ENCODE measurements at regions not wholly inside any gene's neighbourhood (a gene's known extent, or its start where the extent isn't known, plus 50 kb on each side); places are given as distances from the start of the nearest gene placed in this dataset.

GRCh38 chr4:151481813-151482212, 72.8 kb downstream of the FHIP1A start:
- TF ChIP-seq CEBPB (IDR thresholded peaks at IDR 0.05; ENCODE audit: low read depth) (no peak), SIN3A (IDR thresholded peaks at IDR 0.05; ENCODE audit: low read depth) (no peak), ZFX (IDR thresholded peaks at IDR 0.05) (no peak), JUND (IDR thresholded peaks at IDR 0.05) (no peak), POLR2A (IDR thresholded peaks at IDR 0.05; ENCODE audit: borderline replicate concordance, extremely low read depth, insufficient read depth, insufficient read length) (no peak), FOSL1 (IDR thresholded peaks at IDR 0.05; ENCODE audit: low read depth) (no peak), SRF (IDR thresholded peaks at IDR 0.05; ENCODE audit: low read depth) (no peak), EZH2phosphoT487 (IDR thresholded peaks at IDR 0.05; ENCODE audit: borderline replicate concordance) (no peak), YY1 (IDR thresholded peaks at IDR 0.05; ENCODE audit: extremely low read depth, insufficient replicate concordance, low read depth, low read length) (no peak), ELF1 (IDR thresholded peaks at IDR 0.05; ENCODE audit: borderline replicate concordance, low read depth) (no peak), ATF3 (IDR thresholded peaks at IDR 0.05) (no peak), POLR2AphosphoS5 (IDR thresholded peaks at IDR 0.05; ENCODE audit: low read depth, low read length) (no peak), EZH2 (IDR thresholded peaks at IDR 0.05) (no peak), REST (IDR thresholded peaks at IDR 0.05; ENCODE audit: low read depth) (no peak), SP1 (IDR thresholded peaks at IDR 0.05; ENCODE audit: low read depth) (no peak), MAX (IDR thresholded peaks at IDR 0.05) (no peak), TCF7L2 (IDR thresholded peaks at IDR 0.05; ENCODE audit: borderline replicate concordance, extremely low read depth, insufficient read depth, insufficient read length) (no peak), CBX3 (IDR thresholded peaks at IDR 0.05; ENCODE audit: low read depth) (no peak)
- TF ChIP-seq, protein P1, sequence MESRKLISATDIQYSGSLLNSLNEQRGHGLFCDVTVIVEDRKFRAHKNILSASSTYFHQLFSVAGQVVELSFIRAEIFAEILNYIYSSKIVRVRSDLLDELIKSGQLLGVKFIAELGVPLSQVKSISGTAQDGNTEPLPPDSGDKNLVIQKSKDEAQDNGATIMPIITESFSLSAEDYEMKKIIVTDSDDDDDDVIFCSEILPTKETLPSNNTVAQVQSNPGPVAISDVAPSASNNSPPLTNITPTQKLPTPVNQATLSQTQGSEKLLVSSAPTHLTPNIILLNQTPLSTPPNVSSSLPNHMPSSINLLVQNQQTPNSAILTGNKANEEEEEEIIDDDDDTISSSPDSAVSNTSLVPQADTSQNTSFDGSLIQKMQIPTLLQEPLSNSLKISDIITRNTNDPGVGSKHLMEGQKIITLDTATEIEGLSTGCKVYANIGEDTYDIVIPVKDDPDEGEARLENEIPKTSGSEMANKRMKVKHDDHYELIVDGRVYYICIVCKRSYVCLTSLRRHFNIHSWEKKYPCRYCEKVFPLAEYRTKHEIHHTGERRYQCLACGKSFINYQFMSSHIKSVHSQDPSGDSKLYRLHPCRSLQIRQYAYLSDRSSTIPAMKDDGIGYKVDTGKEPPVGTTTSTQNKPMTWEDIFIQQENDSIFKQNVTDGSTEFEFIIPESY (IDR thresholded peaks at IDR 0.05; ENCODE audit: extremely low read depth, insufficient replicate concordance, low read length), result no peak
- H4K20me1 ChIP-seq (ENCODE audit: insufficient read depth), result no peaks in the 10 kb centered on the region
- peaks cover 16 to 26% of the 10 kb centered on the region in 2 experiments for H3K4me1 ChIP-seq (ENCODE audit: control insufficient read depth in 1 of 2, insufficient read depth in 2 of 2, low read length in 2 of 2)
- H3K9me3 ChIP-seq (ENCODE audit: control insufficient read depth in 1 of 2, insufficient read depth in 1 of 2, low read depth in 1 of 2, low read length in 2 of 2), result no peaks in the 10 kb centered on the region
- CTCF ChIA-PET, result no interaction called here
- intact Hi-C loops (cut with micrococcal nuclease), result no loop called here
- H3K27me3 ChIP-seq (ENCODE audit: insufficient read depth, low read length), result no peaks in the 10 kb centered on the region
- no TSS peak for BruUV-seq (replicated peaks)
- RAD21 ChIA-PET (ENCODE audit: low non-redundant PET in 1 of 2, low total read pairs in 2 of 2, uncharacterized antibody in 2 of 2, unreplicated experiment in 2 of 2), result no interaction called here
- DNase-seq (ENCODE audit: low read depth, low spot score) (no peak), ATAC-seq (no peak)
- no peak overlapping the region for H2AFZ ChIP-seq (ENCODE audit: low read depth, low read length, poor library complexity, severe bottlenecking)
- H3K4me2 ChIP-seq (ENCODE audit: low read length), result no peak overlapping the region
- H3K27ac ChIP-seq (ENCODE audit: low read depth, low read length), result no peak overlapping the region
- POLR2A ChIA-PET, result no interaction called here
- no peak overlapping the region for H3K4me3 ChIP-seq (replicated peaks in 1 of 2; ENCODE audit: low read depth in 1 of 2, low read length in 2 of 2)
- H3K79me2 ChIP-seq (ENCODE audit: insufficient read depth, low read length), result no peaks in the 10 kb centered on the region
- H3K9me2 ChIP-seq (ENCODE audit: insufficient read depth), result no peaks in the 10 kb centered on the region
- no peaks in the 10 kb centered on the region for H3K36me3 ChIP-seq (ENCODE audit: control insufficient read depth in 1 of 2, insufficient read depth in 2 of 2, low read length in 2 of 2)
- no peak overlapping the region for H3K9ac ChIP-seq (ENCODE audit: low read length)
